Fibroblast of lung (primary cell): ENCODE measurements at regions not wholly inside any gene's neighbourhood (a gene's known extent, or its start where the extent isn't known, plus 50 kb on each side); places are given as distances from the start of the nearest gene placed in this dataset.

Experiments
- CTCF ChIP-seq, 2 donors: IDR thresholded peaks in 1 of 2; conservative IDR thresholded peaks in 1 of 2; 1 replicate in 1 of 2; 2 replicates in 1 of 2; pipeline ENCODE4 v1.5.1; 2011 to 2012; ENCODE audit warnings: low read length in 2 of 2, control low read depth in 1 of 2, inconsistent platforms in 1 of 2, low read depth in 1 of 2, mild to moderate bottlenecking in 1 of 2
- EZH2 ChIP-seq: IDR thresholded peaks from 2 replicates; pipeline ENCODE4 v1.5.1; 2012; ENCODE audit warnings: low read length, control low read depth, mild to moderate bottlenecking; ENCODE audit errors: missing control alignments

GRCh38 chr16:52251495-52251894, 295.4 kb downstream of the TOX3 start:
- TF ChIP-seq EZH2 = no peak
- no peak for TF ChIP-seq CTCF (conservative IDR thresholded peaks at IDR 0.05 in 1 of 2, IDR thresholded peaks at IDR 0.05 in 1 of 2; ENCODE audit: low read depth in 1 of 2, low read length in 2 of 2)
